ENCODE measurements at regions not wholly inside any gene's neighbourhood (a gene's known extent, or its start where the extent isn't known, plus 50 kb on each side); places are given as distances from the start of the nearest gene placed in this dataset.

DNA sequence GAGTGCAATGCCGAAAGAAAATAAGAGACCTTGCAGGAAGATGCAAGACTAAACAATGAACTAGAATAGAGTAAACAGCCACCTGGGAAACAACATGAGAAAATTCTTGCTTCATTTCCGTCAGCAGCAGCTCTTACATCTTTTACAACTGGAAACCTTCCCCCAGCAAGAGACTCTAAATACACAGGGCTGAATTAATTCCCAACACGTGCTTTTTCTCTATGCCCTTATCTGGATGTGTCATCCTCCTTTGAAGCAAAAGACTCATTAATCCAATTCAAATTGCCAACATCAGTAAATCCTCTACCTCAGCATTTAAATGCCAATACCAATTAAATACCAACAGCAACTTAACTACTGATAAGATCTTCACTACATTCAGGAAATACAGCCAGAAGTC is 99.0 kb upstream of the PDE1C start:
- no peak for DNase-seq

- no peak for DNase-seq
Measured at GRCh38 chr7:32167815-32168214, 97.6 kb upstream of the PDE1C start.

- no peak for DNase-seq
Measured at GRCh38 chr7:32167256-32167655, 97.0 kb upstream of the PDE1C start.

GRCh38 chr7:32164341-32164996 is 94.3 kb upstream of the PDE1C start:
- DNase-seq = no peak

GRCh38 chr7:32163896-32164295 is 93.7 kb upstream of the PDE1C start:
- no peak for DNase-seq

DNA sequence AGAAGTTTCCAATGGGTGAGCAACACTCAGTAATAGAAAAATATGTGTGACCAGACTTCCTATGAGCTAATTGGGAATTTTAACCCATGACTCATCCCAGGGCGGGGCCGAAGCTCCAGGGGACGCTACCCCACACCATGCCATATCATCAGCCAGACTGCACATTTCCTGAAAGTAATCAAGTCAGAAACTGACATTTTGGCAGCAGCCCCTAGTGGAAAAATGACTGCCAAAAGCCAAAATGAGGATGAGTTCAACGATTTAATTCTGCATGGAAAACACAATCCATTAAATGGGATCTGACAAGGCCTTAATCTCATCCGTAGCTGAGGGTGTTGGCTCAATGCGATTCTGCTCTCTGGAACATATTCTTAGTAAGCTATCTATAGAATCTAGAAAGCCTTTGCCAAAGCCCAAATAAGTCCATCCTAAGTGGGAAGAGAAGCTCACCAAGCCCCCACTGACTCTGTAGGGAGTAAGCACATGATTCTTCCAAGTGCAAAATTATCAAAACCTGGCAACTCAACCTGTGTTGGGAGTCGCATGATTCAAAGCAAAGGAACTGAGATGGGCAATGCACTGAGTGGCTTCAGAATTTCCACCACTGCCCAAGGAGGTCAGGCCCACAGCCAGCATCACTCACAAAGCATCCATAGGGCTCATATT is 93.1 kb upstream of the PDE1C start:
- no peak for DNase-seq

DNA sequence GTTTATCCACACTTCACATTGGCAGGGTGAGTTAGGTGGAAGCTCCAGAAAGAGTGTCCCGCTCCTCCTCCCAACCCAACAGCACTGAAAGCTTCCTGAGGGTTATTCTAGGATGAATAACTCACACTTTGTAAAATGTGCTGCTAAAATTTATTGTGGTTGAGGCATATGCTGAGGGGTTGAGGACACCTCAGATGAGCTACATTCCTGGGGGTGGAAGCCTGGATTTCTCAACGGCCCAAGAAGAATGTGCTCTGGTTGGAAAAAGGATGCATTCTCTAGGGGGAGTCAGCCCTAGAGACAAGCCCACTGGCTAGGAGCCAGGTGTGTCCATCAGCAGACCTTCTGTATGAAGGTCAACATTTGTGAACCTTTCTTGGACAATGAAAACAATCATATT is 91.5 kb upstream of the PDE1C start:
- DNase-seq = no peak

- DNase-seq = no peak
Measured at GRCh38 chr7:32158751-32159745, 88.8 kb upstream of the PDE1C start.

GRCh38 chr7:32158076-32158475 is 87.9 kb upstream of the PDE1C start:
- DNase-seq = no peak

DNA sequence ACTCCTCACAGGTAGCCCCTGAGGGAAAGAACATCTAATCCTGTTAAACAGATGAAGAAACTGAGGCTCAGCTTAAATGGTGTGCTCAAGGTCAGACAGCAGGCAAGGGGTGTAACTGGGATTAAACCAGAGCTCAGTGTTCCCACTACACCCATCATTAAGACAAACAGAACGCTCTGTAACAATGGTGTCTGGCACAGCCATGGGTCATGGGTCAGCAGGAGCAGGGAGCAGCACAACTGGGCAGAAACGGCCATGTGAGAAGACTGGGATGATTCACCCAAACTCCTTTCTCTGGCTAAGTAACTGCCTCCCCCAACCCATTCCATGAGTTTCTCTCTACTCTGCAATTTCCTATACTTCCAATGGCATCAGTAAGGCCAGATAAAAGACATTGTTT is 85.5 kb upstream of the PDE1C start:
- no peak for DNase-seq

DNA sequence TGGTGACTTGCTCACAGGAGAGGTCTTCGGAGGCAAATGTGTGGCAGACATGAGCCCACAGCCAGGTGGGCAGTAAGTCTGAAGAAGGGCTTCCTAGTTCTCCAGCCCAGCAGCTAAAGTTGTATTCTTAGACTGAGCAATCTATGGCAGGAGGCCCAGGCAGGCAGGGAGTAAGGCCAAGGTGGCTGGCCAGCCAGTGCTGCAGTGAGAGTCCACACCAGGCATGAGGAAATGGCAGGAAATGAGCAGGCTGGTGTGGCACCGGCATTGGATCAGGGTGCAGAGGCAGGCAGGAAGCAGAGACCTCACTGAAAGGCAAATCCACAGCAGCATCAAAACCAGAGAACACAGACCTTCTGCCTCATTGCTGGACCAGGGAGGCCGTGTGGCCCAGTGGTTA is 84.6 kb upstream of the PDE1C start:
- DNase-seq = no peak

DNA sequence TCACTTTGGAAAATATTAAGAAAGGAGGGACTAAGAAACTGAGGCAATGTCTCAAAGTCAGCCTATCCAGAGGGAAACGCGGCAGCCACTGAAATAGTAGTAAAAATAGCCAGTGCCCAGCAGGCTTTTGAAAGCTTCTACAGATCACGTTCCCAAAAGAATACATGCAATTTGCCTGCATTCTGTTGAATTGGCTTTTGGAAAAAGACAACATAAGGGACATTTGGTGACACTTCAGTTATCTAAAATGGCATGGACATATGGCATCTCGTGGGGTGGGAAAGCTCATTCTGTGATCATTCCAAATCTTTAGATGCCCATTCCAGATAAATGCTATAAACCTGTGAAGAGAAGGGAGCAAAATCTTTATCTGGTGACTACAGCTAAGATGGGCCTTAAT is 82.8 kb upstream of the PDE1C start:
- no peak for DNase-seq

- no peak for DNase-seq
Measured at GRCh38 chr7:32152576-32152975, 82.4 kb upstream of the PDE1C start.

DNA sequence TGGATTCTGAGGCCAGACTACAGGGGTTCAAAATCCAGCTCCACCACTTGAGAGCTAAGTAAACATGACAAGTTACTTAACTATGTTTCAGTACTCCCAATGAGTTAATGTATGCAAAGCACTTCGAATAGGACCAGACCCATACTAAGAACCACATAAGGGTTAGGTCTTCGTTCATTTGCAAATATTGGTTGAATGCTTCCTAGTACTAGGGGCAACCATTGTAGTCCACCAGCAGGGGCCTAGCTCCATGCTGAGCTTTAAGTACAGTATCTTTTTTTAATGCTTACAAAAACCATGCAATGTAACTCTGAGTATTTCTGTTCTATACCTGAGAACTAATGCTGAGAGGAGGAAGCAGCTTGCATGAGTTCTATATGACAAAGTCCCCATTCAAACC is 80.4 kb upstream of the PDE1C start:
- no peak for DNase-seq

GRCh38 chr7:32150039-32150438 is 79.8 kb upstream of the PDE1C start:
- no peak for DNase-seq

GRCh38 chr7:32147546-32148268 is 77.5 kb upstream of the PDE1C start:
- no peak for DNase-seq

- no peak for DNase-seq
Measured at GRCh38 chr7:32145911-32146310, 75.7 kb upstream of the PDE1C start.

DNA sequence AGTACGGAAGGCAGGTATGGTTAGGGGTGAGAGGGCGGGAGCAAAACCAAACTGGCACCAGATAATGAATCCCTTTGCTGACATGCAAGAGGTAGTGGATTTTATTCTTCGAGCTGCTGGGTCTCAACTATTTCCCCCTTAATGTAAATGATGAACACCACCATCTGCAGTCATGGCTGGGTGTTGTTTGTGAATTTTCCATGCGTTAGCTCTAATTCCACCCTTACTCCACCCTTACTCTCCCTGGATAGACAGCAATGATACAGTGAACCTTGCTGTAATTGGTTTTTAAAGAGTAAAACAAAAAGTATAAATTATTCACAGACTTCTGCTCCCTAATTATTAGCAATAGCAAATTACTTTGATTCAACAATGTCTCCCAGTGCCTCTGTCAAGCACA is 74.5 kb upstream of the PDE1C start:
- no peak for DNase-seq

DNA sequence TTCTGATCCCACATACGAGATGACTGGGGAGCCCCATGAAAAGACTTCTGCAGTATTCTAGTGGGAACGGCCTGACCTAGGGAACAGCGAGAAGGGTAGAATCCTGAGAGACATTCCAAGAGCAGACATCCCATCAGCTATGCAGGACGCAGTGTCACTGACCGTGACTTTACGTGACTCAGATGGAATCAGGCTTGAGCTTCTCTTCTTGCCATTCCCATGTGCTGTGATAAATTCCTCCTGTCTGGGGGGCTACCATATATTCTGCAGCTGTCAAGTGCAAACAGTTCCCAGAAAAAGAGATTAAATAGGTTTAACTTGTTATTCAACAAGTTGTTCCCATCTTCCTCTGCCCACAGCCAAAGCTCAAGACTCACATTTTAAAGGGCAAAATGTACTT is 73.1 kb upstream of the PDE1C start:
- DNase-seq = no peak

GRCh38 chr7:32142649-32143048 is 72.4 kb upstream of the PDE1C start:
- DNase-seq = no peak

DNA sequence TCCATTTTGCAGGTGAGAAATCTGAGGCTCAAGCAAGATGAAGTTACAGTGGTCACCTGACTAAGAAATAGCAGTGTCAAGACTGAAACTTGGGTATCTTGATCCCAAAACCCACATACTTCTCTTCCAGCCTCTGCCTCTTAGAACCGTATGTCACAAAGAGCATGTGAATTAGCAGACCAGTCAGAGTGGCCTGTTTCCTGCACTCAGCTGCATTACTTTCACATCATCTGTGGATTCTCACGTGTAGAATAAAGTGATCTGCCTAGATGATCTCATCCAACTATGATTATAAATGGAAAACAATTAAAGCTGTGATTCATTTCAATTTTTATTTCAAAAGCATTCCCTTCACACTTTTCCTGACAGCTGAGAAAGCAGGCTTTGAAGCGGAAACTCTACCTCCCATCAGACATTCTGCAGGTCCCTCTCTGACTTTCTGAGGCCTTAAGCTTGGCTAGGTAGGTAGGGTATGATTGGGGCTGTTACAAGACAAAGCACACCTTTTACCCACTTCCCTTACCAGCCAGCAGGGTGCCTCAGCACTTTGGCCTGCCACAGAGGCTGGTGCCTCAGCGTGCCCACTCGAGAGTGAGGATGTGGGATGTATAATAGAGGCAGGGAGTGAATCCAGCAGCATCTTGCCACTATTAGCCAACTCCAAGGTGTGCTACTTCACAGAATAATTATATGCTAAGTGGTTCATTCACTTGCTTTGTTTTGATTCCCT is 70.2 kb upstream of the PDE1C start:
- DNase-seq = no peak

GRCh38 chr7:32137059-32137458 is 66.9 kb upstream of the PDE1C start:
- DNase-seq = no peak
